Sigmoid colon (tissue), 4 donors: ENCODE measurements at regions not wholly inside any gene's neighbourhood (a gene's known extent, or its start where the extent isn't known, plus 50 kb on each side); places are given as distances from the start of the nearest gene placed in this dataset.

ENCODE experiments used
- POLR2AphosphoS5 ChIP-seq, 4 donors: sonication (generic); formaldehyde crosslinking; IDR thresholded peaks; one replicate each; pipeline ENCODE4 v1.6.1; 2017; ENCODE audit warnings: antibody characterized with exemption in 4 of 4
- TF ChIP-seq, protein P1 (sequence below), 4 experiments: fragments of 450-650 bp in 3 of 4; fragments of 200-600 bp in 1 of 4; IDR thresholded peaks; one replicate each; pipeline ENCODE4 v1.5.1; 2016 to 2019; ENCODE audit warnings: antibody characterized with exemption in 4 of 4, mild to moderate bottlenecking in 3 of 4, moderate library complexity in 2 of 4

DNA sequence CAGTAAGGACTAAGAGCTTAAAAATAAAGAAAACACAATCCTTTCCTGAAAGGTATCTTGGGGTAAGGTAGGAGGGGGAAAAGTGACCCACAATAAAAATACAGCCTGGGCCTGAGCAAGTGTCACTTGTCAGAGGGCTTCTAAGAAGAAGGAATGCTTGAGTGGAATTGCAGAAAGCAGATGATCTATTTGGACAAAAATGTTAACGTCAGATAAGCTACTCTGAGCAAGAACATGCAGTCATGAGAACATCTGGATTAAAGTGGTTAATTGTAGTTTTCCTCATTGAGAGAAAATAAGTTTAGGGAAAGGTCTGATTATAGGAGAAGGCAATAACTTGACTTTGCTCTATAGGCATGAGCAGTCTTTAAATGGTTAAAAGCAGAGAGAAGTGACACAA, 581.9 kb downstream of the HTR1B start:
- TF ChIP-seq, protein P1, sequence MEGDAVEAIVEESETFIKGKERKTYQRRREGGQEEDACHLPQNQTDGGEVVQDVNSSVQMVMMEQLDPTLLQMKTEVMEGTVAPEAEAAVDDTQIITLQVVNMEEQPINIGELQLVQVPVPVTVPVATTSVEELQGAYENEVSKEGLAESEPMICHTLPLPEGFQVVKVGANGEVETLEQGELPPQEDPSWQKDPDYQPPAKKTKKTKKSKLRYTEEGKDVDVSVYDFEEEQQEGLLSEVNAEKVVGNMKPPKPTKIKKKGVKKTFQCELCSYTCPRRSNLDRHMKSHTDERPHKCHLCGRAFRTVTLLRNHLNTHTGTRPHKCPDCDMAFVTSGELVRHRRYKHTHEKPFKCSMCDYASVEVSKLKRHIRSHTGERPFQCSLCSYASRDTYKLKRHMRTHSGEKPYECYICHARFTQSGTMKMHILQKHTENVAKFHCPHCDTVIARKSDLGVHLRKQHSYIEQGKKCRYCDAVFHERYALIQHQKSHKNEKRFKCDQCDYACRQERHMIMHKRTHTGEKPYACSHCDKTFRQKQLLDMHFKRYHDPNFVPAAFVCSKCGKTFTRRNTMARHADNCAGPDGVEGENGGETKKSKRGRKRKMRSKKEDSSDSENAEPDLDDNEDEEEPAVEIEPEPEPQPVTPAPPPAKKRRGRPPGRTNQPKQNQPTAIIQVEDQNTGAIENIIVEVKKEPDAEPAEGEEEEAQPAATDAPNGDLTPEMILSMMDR (IDR thresholded peaks at IDR 0.05), result no peak
- TF ChIP-seq POLR2AphosphoS5 (IDR thresholded peaks at IDR 0.05), result no peak
